H1 (cell line): ENCODE measurements at regions not wholly inside any gene's neighbourhood (a gene's known extent, or its start where the extent isn't known, plus 50 kb on each side); places are given as distances from the start of the nearest gene placed in this dataset.

Experiments
- CBX8 ChIP-seq: fragments of 300-800, 300-1000 bp; sonication (generic); IDR thresholded peaks from 2 replicates; pipeline ENCODE4 v1.7.1; 2016; ENCODE audit warnings: low read depth, low read length, borderline replicate concordance
- CTCF ChIP-seq, 3 experiments: IDR thresholded peaks; 1 replicate in 2 of 3; 2 replicates in 1 of 3; pipeline versions ENCODE4 v1.5.1 to v1.6.1; 2011; ENCODE audit warnings: low read length in 3 of 3, mild to moderate bottlenecking in 3 of 3, inconsistent platforms in 2 of 3, low read depth in 1 of 3, moderate library complexity in 1 of 3; ENCODE audit not compliant: insufficient read depth in 1 of 3; ENCODE audit errors: control extremely low read depth in 1 of 3
- EZH2 ChIP-seq: fragments of 200-600 bp; sonication (generic); IDR thresholded peaks from 2 replicates; pipeline ENCODE4 v1.7.1; 2012; ENCODE audit warnings: low read depth, mild to moderate bottlenecking, moderate library complexity, low read length, inconsistent platforms; ENCODE audit not compliant: severe bottlenecking
- POLR2A ChIP-seq, 2 experiments: IDR thresholded peaks; 1 replicate in 1 of 2; 2 replicates in 1 of 2; pipeline ENCODE4 v1.6.1; 2011; ENCODE audit warnings: low read depth in 2 of 2, low read length in 2 of 2, mild to moderate bottlenecking in 2 of 2; ENCODE audit errors: control extremely low read depth in 1 of 2

GRCh38 chr7:9280088-9280487 is 846.7 kb downstream of the NXPH1 start:
- TF ChIP-seq CBX8 (no peak), POLR2A (IDR thresholded peaks at IDR 0.05; ENCODE audit: control extremely low read depth in 1 of 2, low read depth in 2 of 2, low read length in 2 of 2) (no peak), CTCF (IDR thresholded peaks at IDR 0.05; ENCODE audit: control extremely low read depth in 1 of 3, insufficient read depth in 1 of 3, low read depth in 1 of 3, low read length in 3 of 3) (no peak), EZH2 (no peak)
